ENCODE measurements at regions not wholly inside any gene's neighbourhood (a gene's known extent, or its start where the extent isn't known, plus 50 kb on each side); places are given as distances from the start of the nearest gene placed in this dataset.
A peak's percentile ranks its signal among the peaks of the same experiment; 100 is the strongest.

DNA sequence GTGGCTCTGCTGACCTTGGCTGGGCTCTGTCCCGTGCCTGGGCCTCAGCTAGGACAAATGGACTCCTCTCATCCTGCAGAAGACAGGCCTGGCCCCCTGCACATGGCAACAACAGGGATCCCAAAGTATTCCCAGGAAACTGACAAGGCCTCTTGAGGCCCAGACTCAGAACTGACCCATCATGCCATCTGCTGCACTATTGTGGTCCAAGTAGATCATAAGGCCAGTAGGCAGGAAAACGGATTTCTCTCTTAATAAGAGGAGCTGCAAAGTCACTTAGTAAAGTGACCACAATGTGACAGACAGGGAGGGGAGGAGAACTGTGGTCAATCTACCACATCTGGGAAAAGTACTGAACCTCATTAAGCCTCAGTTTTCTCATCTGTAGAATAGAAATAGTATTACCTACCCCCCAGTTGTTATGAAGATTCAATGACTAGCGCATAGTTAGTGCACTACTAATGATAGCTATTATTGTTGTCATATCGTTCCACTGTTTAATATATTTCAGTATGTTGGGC, 62.1 kb upstream of the TNRC6A start:
- no peak for DNase-seq
- Mint-ChIP-seq H3K36me3 (ENCODE audit: low read depth) (no peaks in the 10 kb centered on the region), H3K9me3 (peaks cover 7% of the 10 kb centered on the region), H3K27me3 (ENCODE audit: low read depth, poor library complexity) (peaks cover 22% of the 10 kb centered on the region), H3K4me3 (no peak overlapping the region), H3K27ac (no peak overlapping the region), H3K4me1 (peaks cover 32% of the 10 kb centered on the region)
- no peak for TF ChIP-seq CTCF (IDR thresholded peaks at IDR 0.05)

DNA sequence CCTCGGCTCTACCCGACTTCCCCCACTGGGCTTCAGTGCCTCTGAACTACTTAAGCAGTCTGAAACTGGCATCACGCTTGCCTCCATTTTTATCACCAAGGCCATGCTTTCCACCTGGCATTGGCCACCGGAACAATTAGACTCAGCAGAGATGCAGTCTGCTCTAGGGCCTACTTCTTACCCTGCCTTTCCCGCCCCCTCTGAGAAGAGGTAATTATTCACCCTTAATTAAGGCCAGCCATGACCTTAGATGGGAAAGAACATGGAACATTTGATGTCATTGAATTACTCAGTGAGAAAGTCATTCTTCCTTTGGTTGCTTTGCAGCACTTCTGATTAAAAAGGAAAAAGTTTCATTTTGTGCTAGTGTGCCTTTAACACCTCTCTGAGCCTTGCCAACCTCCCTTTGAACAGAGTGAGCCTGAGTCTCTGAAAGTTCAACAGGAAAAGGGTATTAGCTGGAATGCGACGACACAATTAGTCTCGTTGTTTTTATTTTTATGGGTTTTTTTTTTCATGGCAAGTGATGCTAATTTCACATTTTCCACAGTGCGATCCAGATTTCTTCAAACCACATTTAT, 60.9 kb upstream of the TNRC6A start:
- no peak overlapping the region for H3K27ac Mint-ChIP-seq
- H3K36me3 Mint-ChIP-seq (ENCODE audit: low read depth) = no peaks in the 10 kb centered on the region
- no peak overlapping the region for H3K4me3 Mint-ChIP-seq
- H3K27me3 Mint-ChIP-seq (ENCODE audit: low read depth, poor library complexity) = peaks cover 18% of the 10 kb centered on the region
- DNase-seq = no peak
- peaks cover 30% of the 10 kb centered on the region for H3K4me1 Mint-ChIP-seq
- TF ChIP-seq CTCF (IDR thresholded peaks at IDR 0.05) = no peak
- peaks cover 7% of the 10 kb centered on the region for H3K9me3 Mint-ChIP-seq

DNA sequence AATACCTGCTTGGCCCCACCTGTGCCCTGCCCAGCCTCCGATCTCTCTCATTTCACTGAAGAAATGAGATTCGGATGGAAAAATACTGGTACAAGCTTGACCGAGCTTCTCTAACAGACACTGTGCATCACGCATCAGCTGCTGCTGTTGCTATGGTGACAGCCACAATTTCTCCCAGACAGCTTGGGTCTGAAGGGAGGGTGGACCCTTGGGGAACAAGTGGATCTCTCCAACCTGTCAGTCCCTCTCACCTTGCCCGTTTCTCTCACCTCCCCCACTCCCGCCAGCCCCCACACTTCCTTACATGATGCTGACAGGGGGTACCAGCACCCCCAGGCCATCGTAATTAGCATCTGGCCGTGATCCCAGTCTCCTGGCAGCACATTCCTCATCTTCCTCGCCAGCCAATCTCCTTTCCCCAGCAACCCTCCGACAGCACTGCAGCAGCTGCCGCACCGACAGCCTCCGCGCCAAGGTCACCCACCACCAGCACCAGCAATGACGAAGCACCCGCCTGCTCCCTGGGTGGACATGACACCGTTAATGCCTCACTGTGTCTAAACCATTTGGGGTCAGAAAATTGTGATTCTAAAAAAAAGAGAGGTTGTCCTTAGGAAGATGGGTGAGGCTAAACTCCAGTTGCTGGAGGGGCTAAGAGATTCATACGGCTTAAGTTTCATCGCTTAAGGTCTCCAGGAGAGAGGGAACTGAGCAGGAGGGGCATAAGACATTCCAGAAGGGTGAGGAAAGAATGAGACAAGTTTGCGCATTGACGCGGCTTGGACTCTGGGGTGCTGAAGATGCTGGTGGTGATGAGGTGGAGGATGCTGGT, 58.6 kb upstream of the TNRC6A start:
- Mint-ChIP-seq H3K4me1 (peaks cover 23% of the 10 kb centered on the region), H3K27me3 (ENCODE audit: low read depth, poor library complexity) (peaks cover 16% of the 10 kb centered on the region), H3K4me3 (peak overlapping the region; percentile 19), H3K27ac (peak overlapping the region; percentile 28), H3K36me3 (ENCODE audit: low read depth) (no peaks in the 10 kb centered on the region), H3K9me3 (peaks cover 7% of the 10 kb centered on the region)
- no peak for TF ChIP-seq CTCF (IDR thresholded peaks at IDR 0.05)
- peak; percentile 53 for DNase-seq

DNA sequence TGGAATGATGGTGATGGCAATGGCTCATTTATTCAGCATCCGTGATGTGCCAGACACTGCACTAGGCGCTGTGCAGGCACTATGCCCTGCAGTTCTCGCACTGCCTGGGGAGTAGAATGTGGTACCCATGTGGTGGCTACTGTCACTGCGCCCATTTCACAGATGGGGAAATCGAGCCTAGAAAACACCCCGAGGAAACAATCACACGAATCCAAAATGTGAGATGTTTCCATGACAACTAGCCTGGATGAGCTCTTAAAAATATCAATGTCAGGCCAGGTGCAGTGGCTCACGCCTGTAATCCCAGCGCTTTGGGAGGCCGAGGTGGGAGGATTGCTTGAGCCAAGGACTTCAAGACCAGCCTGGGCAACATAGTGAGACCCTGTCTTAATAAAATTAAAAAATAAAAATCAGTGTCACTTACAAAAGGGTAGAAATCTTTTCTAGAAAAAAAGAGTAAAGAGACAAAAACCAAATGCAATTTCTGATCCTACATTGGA, 57.9 kb upstream of the TNRC6A start:
- TF ChIP-seq CTCF (IDR thresholded peaks at IDR 0.05) = no peak
- Mint-ChIP-seq H3K27me3 (ENCODE audit: low read depth, poor library complexity) (peaks cover 14% of the 10 kb centered on the region), H3K9me3 (peaks cover 7% of the 10 kb centered on the region), H3K4me1 (peaks cover 24% of the 10 kb centered on the region), H3K4me3 (no peak overlapping the region), H3K36me3 (ENCODE audit: low read depth) (no peaks in the 10 kb centered on the region), H3K27ac (no peak overlapping the region)
- no peak for DNase-seq

DNA sequence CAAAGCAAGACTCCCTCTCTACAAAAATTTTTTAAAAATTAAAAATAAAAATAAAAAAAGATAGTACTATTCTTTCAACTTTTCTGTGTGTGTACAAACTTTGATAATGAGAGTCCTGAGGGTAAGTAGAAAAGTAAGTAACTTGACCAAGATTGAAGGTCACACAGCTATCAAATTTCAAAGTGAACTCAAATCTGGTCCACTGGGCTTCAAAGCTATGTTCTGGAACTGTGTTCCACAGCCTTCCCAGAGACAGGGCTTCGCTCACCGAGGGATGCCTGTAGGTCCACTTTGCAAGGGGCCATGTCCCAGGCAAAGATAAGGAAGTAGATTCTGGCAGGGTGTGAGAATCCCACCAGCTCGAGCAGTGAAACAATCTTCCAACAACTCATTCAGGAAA, 56.3 kb upstream of the TNRC6A start:
- Mint-ChIP-seq H3K4me3 (no peak overlapping the region), H3K27ac (no peak overlapping the region), H3K36me3 (ENCODE audit: low read depth) (no peaks in the 10 kb centered on the region), H3K9me3 (peaks cover 7% of the 10 kb centered on the region), H3K4me1 (peaks cover 34% of the 10 kb centered on the region), H3K27me3 (ENCODE audit: low read depth, poor library complexity) (peaks cover 23% of the 10 kb centered on the region)
- TF ChIP-seq CTCF (IDR thresholded peaks at IDR 0.05) = no peak
- DNase-seq = no peak
